HG02870 (cell line): ENCODE measurements at regions not wholly inside any gene's neighbourhood (a gene's known extent, or its start where the extent isn't known, plus 50 kb on each side); places are given as distances from the start of the nearest gene placed in this dataset.

Experiments
- ATAC-seq: cut with Tn5 transposase; IDR thresholded peaks from one replicate; pipeline ENCODE4 v1.9.1; 2021; ENCODE audit warnings: mild to moderate bottlenecking, moderate library complexity; ENCODE audit not compliant: unreplicated experiment

DNA sequence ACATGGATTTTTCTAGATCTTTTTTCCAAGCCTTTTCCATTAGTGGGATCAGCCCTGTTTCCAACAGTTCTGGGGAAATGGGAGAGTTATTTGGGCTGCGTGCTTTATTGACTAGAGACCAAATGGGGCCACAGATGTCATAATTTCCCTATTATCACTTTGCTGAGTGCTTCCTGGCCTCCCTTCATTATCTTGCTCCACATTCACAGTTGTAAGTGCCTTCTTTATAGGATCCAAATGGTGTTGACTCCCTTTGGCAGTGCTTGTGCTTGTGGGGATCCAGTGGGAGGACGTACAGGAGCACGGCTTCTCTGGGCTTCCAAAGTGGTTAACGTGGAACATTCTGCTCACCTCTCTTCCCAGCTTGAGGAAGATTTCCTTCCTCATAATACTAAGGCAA, 141.0 kb upstream of the RMST start:
- no peak for ATAC-seq

DNA sequence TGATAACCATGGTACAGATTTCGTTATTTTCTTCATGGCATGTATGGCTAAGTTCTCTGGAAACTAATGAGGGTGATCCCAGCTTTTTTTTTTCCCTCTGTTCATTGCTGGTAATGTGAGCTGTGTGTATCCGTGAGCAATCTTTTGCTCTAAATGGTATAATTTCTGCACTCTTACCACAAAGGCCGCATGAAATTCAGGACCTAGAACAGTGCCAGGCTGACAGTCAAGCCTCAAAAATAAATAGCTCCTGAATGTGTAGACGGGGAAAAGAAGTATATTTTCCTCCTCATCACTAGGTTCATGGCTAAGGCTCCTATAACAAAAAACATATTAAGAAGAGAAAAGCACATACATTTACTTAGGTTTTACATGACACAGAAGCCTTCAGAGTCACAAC, 140.2 kb upstream of the RMST start:
- ATAC-seq, result no peak

DNA sequence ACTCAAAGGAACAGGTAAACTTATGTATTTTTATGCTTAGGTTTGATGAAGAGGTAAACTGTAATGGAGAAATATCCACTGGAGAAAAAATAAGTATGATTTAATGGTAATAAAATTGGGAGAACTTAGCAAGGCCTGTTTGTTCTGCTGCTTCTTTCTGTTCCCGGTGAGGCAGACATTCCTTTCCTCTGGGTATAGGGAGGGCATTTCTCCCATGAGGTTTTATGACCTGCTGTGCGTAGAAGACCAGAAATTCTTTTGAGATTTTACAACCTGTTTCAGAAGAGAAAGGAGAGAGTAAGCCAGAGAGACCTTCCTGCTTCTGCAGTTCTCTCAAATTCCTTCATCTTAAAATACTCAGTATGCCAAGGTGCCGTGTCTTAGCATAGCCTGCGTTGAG, 139.4 kb upstream of the RMST start:
- ATAC-seq, result no peak

DNA sequence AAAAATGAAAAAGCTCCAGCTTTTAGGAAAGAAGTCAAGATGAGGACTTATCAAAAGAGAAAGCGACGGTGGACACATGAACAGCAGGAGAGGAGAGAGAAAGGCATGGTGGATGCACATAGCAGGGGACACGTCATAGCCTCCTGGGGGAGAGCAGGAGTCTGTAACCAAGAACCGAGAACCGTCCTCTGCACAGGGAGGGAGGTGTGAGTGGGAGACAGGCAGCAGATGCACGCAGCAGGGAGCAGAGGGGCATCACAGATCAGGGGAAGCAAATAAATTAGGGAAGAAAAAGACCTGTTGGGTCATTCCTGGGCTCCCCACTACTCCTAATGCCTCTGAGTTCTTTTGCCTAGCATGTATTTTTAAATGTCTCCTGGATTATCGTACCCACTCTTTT, 138.1 kb upstream of the RMST start:
- no peak for ATAC-seq

DNA sequence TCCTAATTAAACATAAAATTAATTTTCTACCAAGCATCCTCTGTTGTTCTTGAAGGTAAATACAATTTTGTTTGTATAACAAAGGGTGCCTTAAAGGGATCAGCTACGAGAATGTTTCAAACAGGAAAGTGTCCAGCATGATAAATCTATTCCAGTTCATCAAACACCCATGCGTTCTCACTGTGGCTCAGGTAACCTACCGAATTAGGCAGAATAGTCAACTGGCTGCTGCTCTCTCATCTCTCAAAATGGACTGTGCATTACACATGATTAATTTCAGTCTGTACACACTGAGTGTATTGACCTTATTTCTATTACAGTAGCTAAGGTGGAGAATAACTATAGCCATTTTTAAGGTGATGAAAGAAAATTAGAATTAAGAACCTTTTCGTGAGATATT, 127.5 kb upstream of the RMST start:
- no peak for ATAC-seq

DNA sequence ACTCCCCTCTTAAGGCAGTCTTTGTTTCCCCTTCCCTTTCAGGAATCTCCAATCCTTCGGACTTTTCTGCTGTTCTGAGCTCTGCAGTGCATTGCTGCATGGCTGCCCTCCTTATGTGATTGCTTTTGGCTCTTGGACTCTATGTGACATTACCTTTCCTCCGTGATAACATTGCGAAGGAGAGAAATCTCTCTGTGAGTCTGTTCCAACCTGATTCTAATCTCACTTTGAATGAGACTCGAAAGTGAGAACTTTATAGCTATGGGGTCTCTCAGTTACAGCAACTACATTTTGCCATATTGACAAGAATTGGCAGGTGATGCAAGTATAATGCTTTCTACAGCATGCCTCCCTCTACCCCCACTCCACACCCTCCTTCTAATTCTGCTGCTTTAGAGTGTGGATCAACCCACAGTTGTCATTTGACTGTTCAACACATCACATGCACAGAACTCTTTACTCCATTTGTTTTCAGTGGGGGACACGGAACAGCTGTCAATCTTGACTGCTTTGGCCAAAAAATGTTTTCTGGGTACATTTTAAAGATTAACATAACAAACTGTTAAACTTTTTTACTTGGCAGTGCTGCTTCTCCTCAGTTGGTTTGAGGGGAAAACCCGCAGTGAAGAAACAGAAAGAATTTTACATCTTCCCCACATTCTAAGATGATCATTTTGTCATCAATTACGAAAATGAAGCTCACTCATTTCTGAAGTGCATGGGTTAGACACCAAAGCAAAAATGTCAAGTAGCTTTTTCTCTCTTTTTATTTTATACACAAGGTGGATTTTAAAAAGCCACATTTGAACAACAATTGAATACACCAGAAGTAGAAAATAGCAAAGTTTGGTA, 125.5 kb upstream of the RMST start:
- peak; percentile 63 for ATAC-seq

DNA sequence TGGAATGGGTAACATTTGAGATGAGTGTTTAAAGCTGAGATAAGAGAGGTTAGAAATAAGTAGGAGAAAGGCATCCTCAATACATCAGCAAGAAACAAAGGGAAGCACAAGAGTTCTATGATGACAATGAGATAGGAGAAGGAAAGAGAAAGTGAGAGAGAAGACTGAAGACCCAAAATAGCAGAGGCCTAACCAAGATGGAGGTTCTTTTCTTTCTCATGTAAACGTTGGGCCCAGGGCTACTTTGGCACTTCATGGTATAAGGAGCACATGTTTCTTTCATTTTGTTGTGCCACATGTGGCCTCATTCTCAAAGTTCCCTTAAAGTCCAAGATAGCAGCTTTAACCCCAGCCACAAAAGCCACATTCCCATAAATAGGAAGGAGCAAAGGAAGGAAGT, 120.5 kb upstream of the RMST start:
- ATAC-seq, result no peak

DNA sequence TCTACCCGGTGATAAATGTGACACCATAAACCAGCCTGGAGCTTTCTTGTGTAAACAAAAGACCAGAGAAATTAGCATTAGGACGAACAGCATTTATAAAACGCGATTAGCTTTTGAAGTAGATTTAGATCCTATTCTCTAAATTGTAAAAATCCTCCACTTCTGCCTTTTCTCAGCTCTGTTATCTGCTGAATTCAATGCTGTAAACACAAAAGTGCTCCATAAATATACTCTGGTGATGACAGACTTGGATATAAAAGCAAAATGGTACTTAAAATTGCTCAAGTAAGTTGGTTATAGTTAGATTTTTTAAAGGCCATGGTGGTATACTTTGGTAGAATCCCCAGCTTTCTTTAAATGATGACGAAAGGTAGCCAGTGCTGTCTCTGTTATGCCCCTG, 114.6 kb upstream of the RMST start:
- no peak for ATAC-seq

DNA sequence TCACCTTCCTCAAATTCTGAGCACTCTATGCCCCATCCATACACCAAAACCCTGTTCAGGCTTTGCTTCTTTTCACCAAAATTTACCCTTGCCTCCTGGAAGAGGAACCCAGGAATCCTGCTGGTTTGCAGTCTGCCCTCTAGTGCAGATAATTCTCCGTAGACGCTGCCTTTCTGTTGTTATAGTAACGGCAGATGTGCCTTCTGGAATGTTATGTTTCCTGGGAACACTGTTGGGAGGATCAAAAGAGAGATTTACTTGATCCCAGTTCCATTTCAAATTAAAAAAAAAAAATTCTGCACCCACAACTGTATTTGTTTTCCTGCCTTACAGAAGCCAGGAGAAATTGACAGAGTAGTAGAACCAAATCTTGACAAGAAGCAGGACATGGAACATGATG, 104.2 kb upstream of the RMST start:
- ATAC-seq, result no peak

DNA sequence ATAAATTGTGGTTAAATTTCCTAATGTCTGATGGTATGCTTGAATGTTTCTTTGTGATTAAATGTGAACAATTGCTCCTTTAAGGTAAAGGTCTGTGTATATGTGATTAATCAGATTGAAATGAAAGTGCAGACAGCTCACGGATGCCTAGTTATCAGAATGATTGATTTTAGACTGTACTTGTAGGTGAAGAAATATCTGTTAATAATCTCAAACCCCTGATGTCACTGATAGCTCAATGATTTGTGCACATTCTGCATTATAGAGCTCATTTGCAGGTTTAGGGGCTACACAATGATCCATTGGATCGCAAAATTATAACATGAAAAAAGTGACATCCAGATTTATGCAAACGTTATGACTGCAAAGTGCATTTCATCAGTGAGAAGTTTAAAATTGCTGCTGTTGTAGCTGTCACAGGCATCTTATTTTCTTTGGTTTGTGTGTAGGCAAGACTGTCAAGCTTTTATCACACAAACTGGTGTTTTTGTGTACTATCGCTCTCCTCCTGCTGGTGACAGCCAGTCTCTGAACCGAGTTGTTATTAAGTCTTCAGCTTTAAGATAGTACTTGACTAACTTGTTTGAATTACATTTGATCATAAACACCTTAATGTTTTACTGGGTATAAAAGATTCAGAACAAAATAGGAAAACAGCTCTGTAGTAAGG, 103.4 kb upstream of the RMST start:
- ATAC-seq, result no peak

DNA sequence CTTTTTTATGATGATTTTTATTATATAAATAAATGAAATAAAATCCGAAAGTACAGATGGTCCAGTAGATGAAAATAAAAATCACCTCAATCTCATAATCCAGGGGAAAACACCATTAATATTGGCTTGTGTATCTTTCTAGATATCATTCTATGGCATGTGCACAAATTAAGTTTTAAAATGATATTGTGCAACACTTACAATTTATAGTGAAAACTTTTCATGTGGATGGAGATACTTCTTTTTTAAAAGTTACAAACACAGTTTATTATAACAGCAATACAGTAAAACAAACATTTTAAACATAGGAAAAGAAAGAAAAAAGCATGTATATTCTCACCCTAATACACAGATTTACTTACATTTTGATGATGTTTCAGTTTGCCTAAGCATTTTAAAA, 98.9 kb upstream of the RMST start:
- ATAC-seq, result no peak

DNA sequence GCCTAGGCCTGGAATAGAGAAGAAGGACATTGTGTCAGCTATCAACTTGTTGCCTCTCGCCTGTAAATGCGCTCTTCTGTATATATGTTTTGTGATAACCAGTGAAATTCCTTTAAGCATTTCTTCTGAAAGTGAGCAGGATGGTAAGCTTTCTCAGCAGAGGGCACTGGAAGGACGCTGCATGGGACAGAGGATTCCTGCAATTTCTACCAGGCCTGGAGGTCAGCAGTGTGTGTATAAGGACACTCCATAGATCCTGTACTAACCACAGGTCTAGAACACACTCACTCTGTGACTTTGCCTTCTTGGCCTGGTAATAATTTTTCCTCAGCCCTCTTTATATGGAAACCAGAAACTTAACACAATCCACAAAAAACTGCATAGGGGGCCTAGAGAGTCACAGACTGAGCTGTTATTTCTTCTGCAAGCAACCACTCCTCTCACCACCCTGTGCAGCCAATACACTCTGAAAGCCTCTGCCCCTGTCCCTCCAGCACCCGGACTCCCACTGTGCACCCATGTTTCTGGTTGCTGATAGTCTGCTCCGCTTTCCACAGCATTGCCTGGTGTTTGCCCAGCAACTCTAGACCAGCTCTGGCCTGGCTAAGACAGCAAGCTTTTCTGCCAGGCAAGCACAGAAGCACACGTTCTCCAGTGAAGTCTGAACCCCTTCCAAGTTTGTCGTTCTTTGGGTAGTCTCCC, 94.0 kb upstream of the RMST start:
- ATAC-seq, result no peak

DNA sequence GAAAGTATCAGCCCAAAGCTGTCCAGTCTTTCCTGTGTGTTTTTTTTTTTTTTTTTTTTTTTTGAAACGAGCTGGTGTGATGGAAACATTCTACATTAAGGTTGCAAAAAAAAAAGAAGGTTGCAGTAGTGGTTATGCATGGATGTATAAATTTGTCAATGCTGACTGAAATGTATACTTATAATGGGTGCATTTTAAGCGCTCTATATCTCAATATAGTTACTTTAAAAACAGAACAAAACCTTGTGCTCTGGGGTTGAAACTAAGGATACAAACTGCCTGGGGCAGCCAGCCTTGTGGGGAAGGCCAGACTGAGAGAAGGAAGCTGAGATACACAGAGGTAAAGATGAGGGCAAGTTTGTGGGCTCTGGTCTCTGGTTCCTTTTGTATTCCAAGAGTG, 87.3 kb upstream of the RMST start:
- ATAC-seq, result no peak

DNA sequence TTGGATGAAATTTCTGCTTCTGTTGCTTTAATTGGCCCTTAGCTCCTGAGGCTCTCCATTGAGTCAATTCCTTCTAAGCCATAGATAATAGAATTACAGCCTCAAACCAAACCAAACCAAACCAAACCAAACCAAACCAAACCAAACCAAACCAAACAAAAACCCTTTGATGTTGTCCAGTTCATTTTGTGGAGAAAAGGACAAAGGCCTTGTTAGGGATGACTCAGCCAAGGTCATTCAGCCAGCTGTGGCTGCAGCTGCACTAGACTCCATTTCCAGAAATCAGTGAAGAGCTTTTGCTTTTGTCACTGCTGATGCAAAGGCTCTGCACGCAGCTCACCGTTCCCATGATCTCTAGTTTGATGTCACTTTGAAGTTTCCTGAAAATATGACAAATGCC, 82.2 kb upstream of the RMST start:
- no peak for ATAC-seq

DNA sequence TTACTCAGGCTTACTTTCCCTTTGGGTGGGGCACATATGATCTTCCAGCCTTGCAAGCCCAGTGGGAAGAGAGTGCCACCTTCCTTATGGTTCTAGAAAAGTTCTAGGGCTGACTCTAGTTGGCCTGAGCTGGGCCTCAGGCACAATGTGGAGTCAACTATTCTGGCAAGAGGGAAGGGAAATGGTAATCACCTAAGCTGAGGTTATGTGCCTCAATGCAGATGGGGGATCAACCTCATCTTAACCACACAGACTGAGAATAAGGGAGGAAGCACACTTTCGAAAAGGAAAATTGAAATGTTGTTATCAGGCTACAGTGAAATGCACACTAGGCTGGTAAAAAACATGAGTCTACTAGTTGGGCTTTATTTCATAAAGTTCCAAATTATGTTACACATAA, 77.5 kb upstream of the RMST start:
- no peak for ATAC-seq

DNA sequence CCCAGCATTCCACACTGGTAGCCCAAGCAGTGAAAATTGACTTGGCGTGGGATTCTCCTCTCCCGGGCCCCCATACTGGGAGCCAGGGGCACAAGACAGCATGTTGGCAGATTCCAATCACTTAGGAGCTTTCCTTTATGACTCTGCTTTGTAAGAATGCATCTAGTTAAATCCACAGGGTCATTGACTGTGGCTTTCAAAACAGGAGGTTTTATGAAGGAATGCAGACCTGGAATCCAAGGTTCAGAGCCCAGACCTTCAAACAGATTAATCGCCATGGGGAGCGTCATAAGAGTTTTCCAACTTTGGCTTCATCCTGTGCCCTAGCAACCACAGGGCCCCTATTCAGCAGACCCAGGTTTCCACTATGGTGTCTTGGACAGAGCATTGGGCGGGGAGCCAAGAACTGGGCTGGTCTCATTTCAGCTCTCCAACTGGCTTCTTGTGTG, 76.4 kb upstream of the RMST start:
- no peak for ATAC-seq

DNA sequence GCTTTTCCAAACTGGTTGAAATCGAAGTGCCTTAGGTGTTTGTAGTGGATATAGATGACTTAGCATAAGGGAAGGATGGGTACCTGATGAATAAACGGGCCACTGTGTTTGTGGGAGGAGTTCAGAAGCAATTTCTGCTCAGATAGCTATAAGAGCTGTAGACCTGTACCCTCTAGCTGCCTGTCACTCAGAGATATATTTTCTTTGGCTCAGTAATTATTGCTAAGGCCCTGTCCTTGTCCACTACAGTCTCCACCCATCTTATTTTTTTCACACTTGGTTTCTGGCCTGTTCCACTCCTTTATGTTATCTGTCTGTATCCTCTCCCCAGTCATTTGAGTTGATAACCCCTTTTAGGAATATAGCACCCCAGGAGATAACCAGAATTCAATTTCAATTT, 74.8 kb upstream of the RMST start:
- no peak for ATAC-seq

DNA sequence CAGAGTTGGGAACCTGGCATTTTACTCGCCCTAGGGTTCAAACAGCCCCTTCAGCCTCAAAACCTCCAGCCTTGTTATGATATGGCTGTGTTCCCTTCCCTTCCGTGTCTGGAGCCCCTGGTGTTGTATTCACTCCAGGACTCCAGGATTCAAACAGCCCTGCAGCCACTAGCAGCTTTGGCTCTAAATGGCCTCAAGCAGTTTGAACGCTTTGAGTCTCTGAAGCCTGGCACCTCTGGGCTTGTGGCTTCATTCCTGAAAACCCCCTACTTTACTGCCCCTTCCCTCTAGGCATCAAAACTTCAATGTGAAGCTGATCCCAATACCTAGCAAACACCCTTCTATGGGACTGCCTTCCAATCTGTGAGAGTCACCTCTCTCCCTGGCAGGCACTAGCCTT, 67.9 kb upstream of the RMST start:
- no peak for ATAC-seq

DNA sequence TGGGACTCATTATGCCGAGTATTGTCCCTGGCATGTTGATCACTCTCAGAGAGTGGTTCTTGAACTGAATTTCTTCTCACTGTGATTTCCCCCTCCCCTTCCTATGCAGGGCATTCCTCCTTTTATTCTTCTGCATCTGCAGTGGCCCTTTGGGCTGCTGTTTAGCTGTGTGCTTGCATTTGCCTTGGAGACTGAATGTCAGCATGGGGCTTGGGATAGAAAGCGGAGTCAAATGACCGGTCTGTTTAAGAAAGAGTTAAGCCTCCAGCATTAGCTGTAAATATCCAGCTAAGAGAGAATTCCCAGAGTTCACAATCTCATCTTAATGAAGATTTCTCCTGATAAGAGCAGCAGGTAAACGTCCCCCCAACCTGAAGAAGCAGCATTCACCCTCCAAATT, 65.6 kb upstream of the RMST start:
- ATAC-seq, result no peak

DNA sequence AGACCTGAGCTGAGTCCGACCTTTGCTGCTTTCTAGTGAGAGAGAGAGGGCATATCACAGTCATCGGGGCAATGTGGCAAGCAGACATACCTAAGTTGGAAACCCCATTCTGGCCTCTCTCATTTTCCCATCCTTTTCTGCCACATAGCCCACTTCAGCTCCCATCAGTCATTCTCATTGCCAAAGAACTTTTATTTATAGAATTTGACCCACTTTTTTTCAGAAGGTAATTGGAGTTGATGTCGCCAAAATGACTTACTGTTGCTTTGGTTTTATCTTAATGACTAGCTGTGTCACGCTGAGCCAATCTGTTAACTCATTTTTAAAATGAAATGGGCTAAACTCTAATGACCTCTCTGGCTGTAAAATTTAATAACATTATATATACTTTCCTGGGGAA, 63.9 kb upstream of the RMST start:
- ATAC-seq, result no peak

DNA sequence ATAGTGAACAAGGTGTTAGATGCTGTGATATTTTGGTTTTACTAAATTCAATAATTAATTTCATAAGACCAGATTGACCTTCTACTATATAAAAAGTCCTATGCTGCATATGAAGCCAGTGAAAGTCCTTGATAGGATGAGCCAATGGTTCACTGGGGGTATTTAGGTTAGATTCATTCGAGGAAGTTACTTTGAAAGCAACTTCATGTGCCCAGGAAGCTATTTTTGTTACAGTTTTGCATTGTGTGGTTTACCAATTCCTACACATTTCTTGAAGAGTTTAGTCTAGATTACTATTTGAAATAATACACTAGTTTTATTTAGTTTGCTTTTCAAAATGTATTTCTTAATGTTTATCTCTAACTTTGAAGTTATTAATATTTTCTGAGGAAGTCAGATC, 58.5 kb upstream of the RMST start:
- peak; percentile 31 for ATAC-seq

DNA sequence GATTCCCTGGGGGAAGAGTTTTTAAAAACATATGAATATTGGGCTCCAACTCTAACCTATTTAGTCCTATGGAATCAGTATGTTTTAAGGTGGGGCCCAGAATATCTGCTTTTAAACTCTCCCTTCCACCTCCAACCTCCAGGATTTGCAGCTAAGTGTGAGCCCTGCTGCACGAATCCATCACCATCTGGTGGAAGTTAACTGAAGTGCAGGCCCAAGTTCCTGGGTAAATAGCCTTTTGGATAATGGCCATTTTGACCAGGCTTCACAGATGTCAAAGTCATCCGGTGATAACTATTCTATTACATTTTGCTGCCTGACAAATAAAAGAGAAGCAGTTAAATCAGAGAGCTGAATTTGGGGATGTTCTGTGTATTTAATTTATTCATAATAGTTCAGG, 58.1 kb upstream of the RMST start:
- peak; percentile 87 for ATAC-seq
